Anterior cingulate cortex (tissue), 58 donors: ENCODE measurements at regions not wholly inside any gene's neighbourhood (a gene's known extent, or its start where the extent isn't known, plus 50 kb on each side); places are given as distances from the start of the nearest gene placed in this dataset.

Experiments
- DNase-seq, 58 donors: peaks; one replicate each; lab custom pipeline; 2025; lab: John Stamatoyannopoulos, UW

GRCh38 chr10:43898592-43898991 lies 249.9 kb upstream of the ZNF32 start:
- DNase-seq = no peak

GRCh38 chr10:43897765-43898419 lies 249.2 kb upstream of the ZNF32 start:
- DNase-seq = no peak

GRCh38 chr10:43892062-43892770 lies 243.5 kb upstream of the ZNF32 start:
- no peak for DNase-seq

- DNase-seq = no peak
These were observed 242.6 kb upstream of the ZNF32 start for GRCh38 chr10:43891241-43891640.

GRCh38 chr10:43890124-43890523 lies 241.4 kb upstream of the ZNF32 start:
- no peak for DNase-seq

GRCh38 chr10:43888586-43888985 lies 239.9 kb upstream of the ZNF32 start:
- DNase-seq = no peak

- no peak for DNase-seq
These were observed 237.2 kb upstream of the ZNF32 start for GRCh38 chr10:43885842-43886241.

GRCh38 chr10:43885252-43885651 lies 236.6 kb upstream of the ZNF32 start:
- DNase-seq = no peak

- DNase-seq = no peak
These were observed 235.9 kb upstream of the ZNF32 start for GRCh38 chr10:43884501-43885105.

- no peak for DNase-seq
These were observed 234.0 kb upstream of the ZNF32 start for GRCh38 chr10:43882711-43883110.

GRCh38 chr10:43881657-43882056 lies 233.0 kb upstream of the ZNF32 start:
- DNase-seq = no peak

GRCh38 chr10:43880160-43880559 lies 231.5 kb upstream of the ZNF32 start:
- DNase-seq = no peak

GRCh38 chr10:43879742-43880141 lies 231.1 kb upstream of the ZNF32 start:
- no peak for DNase-seq

- DNase-seq = no peak
These were observed 230.5 kb upstream of the ZNF32 start for GRCh38 chr10:43879162-43879561.

GRCh38 chr10:43878386-43878785 lies 229.7 kb upstream of the ZNF32 start:
- DNase-seq = peak in 2 of 58 donors; percentile 7 to 13

- no peak for DNase-seq
These were observed 228.3 kb upstream of the ZNF32 start for GRCh38 chr10:43876976-43877375.

GRCh38 chr10:43874984-43875383 lies 226.3 kb upstream of the ZNF32 start:
- no peak for DNase-seq

GRCh38 chr10:43873717-43874116 lies 225.0 kb upstream of the ZNF32 start:
- DNase-seq = no peak

- DNase-seq = no peak
These were observed 224.0 kb upstream of the ZNF32 start for GRCh38 chr10:43872644-43873043.

- no peak for DNase-seq
These were observed 222.9 kb upstream of the ZNF32 start for GRCh38 chr10:43871545-43871944.

- no peak for DNase-seq
These were observed 222.3 kb upstream of the ZNF32 start for GRCh38 chr10:43870968-43871439.
